8988T (cell line): ENCODE measurements at regions not wholly inside any gene's neighbourhood (a gene's known extent, or its start where the extent isn't known, plus 50 kb on each side); places are given as distances from the start of the nearest gene placed in this dataset.

ENCODE experiments used
- DNase-seq: peaks from one replicate; pipeline ENCODE4 v3.0.0; 2011

DNA sequence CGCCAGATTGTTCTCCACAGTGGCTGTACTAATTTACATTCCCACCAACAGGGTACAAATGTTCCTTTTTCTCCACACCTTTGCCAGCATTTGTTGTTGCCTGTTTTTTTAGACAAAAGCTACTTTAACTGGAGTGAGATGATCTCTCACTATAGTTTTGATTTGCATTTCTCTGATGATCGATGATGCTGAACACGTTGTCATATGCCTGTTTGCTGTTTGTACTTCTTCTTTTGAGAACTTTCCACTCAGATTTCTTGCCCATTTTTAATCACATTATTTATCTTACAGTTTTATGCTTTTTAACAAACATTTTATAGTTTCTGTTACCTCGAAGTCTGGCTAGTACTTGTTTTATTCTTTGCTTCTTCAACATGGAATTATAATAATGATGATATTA is 643.7 kb upstream of the ALCAM start:
- no peak for DNase-seq

DNA sequence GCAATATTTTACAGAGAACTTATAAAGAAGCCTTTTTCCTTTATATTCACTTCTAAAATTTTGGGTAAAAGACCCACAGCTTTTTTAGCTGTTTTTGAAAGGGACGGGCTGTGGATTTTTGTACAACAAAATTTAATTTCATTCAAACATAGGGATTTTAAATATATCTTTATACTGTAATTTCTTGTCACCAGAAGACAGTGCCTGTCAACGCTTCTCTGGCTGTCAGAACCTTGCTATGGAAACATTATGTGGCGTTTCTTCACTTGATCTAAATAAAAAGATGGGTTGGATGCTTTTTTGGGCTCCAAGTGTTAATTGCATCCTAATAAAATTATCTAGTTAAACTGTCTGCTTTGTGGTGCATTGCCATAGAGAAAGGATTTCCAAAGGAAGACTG is 635.6 kb upstream of the ALCAM start:
- DNase-seq, result no peak

DNA sequence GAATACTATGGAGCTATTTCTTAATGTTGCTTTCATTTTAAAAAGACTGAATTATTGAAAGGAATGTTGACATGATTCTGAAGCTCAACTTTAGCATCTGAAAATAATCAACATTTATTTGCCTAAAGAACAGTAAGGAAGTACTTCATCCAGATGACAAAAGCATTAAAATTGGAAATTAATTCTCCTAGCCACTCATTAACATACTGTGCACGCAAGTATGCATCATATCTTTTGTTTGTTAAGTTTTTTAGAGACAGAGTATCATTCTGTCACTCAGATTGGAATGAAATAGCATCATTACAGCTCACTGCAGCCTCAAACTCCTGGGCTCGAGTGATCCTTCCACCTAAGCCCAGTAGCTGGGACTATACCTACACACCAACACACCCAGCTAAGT is 632.1 kb upstream of the ALCAM start:
- DNase-seq, result no peak

DNA sequence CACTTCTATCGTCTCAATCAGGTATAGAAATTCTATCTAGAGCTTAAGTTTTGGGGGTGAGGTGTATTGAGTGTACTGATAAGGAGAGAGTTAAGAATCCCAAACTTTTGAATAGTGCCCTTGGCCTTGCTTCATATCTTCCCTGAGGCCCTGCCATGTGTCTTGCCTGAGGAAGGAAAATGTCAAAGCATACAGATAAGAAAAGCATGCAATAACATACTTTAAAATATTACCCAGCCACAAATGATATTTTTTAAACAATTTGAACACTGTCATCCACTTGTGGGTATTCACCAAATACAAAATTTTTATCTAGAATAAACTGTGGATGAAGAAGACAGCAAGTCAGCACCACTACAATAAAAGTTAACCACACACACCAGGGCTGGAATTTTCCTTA is 631.0 kb upstream of the ALCAM start:
- no peak for DNase-seq

- no peak for DNase-seq
Measured at GRCh38 chr3:104738271-104738670, 628.4 kb upstream of the ALCAM start.

GRCh38 chr3:104740874-104741379 is 625.8 kb upstream of the ALCAM start:
- no peak for DNase-seq

- no peak for DNase-seq
Measured at GRCh38 chr3:104742044-104742443, 624.7 kb upstream of the ALCAM start.

- no peak for DNase-seq
Measured at GRCh38 chr3:104745313-104745712, 621.4 kb upstream of the ALCAM start.

- DNase-seq, result no peak
Measured at GRCh38 chr3:104746056-104746455, 620.7 kb upstream of the ALCAM start.

DNA sequence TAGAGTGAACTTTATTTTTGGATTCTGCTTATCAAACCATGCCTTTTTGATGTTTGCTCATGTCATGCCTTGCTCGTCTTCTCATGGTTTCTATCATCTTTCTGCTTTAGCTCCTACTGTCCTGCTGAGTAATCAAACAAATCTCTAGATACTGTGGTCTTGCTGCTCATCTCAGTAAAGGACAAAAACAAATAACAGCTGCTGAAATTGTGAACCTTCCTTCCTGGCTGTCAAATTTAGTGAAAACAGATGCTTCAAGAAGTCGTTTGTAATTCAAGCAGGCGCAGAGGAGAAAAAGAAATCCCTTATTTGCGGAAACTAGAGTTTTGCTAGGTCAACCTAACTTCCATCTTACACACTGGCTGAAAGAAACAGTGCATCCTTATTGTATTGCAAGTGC is 616.1 kb upstream of the ALCAM start:
- DNase-seq, result no peak

DNA sequence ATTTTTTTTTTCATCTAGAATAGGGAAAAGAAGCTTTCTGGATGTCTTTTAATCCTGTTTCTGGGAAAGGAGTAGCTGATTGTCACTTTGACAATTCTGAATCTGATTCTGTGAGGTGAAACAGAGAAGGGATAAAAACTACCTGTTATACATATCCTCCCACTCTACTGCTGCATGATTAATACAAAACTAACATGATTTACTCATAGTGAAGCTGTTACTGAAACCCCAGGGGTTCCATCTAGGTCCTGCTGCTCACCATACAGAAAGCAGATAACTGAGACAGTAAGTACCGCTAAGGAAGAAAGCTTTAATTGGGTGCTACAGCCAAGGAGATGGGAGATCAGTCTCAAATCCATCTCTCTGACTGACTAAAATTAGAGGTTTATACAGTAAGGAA is 610.9 kb upstream of the ALCAM start:
- DNase-seq, result no peak

- DNase-seq, result no peak
Measured at GRCh38 chr3:104763007-104763406, 603.7 kb upstream of the ALCAM start.

DNA sequence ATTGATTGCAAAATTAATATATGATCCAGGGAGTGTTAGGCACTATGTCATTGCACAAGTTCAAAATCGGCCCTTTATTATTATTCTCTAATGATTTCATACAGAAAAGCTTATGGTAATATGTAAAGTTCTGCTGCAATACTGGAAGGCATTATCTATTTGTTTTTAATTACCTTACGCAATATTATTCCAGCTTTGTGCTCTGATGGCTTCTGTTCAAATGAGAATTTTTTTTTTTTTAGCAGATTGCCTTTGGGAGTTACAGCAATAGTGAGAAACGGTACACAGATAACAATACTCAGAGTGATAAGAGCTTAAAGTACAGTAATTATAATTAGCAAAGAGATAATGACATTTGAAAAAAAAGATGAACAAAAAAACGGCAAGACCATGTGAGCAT is 602.2 kb upstream of the ALCAM start:
- no peak for DNase-seq

GRCh38 chr3:104768886-104769285 is 597.8 kb upstream of the ALCAM start:
- DNase-seq, result no peak

GRCh38 chr3:104779324-104779723 is 587.4 kb upstream of the ALCAM start:
- no peak for DNase-seq

DNA sequence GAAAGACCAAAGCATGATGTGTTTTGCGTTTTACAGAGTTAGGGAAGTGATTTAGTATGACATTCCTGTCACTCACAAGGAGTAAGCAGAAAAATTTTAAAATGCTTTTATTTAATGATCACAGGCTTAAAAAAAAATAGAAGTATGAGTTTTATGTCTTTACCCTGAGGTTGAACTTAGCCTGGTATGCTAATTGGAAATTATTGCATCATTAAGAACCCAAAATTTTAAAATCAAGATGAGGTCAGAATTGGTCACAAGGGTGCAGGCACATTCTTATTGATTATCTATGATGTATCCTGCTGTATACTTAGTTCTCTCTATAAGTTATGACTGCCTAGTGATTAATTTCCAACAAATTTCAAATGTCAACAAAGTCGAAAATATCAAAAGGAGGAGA is 585.6 kb upstream of the ALCAM start:
- DNase-seq, result no peak

DNA sequence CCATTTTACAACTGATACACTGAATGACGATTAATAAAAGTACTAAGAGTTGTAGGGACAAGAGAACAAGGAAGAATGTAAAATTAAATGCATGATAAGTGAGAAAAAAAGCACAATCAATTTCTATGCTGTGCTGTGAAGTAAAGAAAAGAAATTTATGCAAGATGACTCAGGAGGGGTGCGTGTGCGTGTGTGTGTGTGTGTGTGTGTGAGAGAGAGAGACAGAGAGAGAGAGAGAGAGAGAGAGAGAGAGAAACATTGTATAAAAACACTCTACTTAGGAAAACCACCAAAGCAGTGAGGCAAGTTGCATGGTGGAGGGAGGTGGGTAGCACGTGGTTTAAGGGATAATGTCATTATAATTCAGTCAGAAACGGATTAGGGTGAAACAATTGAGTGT is 580.8 kb upstream of the ALCAM start:
- DNase-seq, result no peak

DNA sequence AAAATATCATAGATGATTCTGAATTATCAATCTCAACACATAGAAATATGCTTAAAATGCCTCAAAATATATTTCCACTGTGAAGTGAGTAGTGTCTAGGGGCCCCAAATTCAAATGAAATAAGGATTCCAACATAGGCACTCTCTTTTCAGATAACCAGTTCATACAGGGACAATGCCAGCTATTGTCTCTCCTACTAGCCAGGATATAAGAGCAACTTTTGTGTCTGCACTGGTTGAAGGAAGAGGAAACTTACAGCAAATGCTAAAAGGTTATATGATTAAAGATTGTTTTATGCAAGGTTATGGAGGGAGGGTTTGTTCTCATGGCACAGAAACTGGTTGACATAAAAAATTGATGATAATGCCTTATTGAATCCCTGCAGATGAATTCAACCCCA is 579.4 kb upstream of the ALCAM start:
- no peak for DNase-seq

- no peak for DNase-seq
Measured at GRCh38 chr3:104788807-104789206, 577.9 kb upstream of the ALCAM start.

DNA sequence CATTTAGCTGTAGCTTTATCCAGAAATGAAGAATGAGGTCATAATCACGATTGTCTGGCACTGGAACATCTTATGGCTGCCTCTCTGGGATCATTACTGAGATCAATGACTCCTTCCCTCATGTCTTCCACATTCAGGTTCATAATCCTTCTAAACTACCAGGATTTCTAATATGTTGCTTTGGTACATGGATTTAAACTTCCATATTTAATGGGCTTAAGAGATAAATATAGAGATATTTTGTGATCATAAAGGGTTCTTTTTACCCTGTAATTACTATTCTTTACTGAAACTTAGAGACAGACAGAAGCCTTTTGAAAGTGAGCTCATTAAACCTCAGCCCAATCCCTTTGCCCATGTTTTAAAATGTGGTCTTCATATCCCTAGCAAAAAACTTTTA is 575.4 kb upstream of the ALCAM start:
- no peak for DNase-seq

- DNase-seq, result no peak
Measured at GRCh38 chr3:104796556-104796955, 570.2 kb upstream of the ALCAM start.

- no peak for DNase-seq
Measured at GRCh38 chr3:104805042-104805441, 561.7 kb upstream of the ALCAM start.

GRCh38 chr3:104805508-104805907 is 561.2 kb upstream of the ALCAM start:
- DNase-seq, result no peak

- no peak for DNase-seq
Measured at GRCh38 chr3:104810896-104811295, 555.8 kb upstream of the ALCAM start.

DNA sequence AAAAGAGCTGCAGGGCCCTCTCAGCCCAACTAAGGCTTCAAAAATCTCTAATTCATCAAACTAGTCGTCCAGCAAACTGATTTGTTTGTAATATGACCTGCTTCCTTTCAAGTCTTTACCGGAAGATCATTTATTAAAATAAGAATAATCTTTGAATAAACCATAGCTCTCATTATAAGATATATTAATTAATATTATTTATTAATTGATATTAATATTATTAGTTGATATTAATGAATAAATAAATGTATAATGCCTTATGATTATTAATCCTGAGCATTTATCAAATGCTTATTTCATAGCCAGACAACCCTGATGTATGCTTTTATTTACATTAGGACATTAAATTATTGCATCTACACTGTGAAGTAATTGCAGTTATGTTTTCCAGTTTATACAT is 550.7 kb upstream of the ALCAM start:
- no peak for DNase-seq

- no peak for DNase-seq
Measured at GRCh38 chr3:104816716-104817115, 550.0 kb upstream of the ALCAM start.
